GM12874 (cell line): ENCODE measurements at regions not wholly inside any gene's neighbourhood (a gene's known extent, or its start where the extent isn't known, plus 50 kb on each side); places are given as distances from the start of the nearest gene placed in this dataset.

Experiments used
- TF ChIP-seq, protein P1 (sequence below): IDR thresholded peaks from 2 replicates; pipeline ENCODE4 v1.5.1; 2011; ENCODE audit warnings: low read depth, mild to moderate bottlenecking, control low read depth, low read length, moderate library complexity; ENCODE audit not compliant: insufficient read depth

DNA sequence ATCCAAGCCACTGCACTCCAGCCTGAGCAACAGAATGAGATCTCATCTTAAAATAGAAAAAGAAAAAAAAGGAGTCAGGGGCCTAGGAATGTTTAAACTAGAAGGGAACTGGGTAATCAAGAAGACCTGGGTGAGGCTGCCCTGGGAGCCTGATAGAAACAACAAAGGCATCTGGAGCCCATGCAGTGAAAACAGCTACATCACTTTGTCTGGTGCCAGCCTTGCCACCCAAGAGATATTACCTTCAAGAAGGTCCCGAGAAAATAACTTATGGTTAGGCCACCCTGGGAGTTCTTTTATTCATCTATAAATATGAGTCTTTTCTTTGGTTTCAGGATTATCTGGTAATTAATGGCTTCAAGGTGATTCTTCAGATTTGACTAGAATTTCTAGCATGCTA lies 412.1 kb downstream of the METTL15 start:
- TF ChIP-seq, protein P1, sequence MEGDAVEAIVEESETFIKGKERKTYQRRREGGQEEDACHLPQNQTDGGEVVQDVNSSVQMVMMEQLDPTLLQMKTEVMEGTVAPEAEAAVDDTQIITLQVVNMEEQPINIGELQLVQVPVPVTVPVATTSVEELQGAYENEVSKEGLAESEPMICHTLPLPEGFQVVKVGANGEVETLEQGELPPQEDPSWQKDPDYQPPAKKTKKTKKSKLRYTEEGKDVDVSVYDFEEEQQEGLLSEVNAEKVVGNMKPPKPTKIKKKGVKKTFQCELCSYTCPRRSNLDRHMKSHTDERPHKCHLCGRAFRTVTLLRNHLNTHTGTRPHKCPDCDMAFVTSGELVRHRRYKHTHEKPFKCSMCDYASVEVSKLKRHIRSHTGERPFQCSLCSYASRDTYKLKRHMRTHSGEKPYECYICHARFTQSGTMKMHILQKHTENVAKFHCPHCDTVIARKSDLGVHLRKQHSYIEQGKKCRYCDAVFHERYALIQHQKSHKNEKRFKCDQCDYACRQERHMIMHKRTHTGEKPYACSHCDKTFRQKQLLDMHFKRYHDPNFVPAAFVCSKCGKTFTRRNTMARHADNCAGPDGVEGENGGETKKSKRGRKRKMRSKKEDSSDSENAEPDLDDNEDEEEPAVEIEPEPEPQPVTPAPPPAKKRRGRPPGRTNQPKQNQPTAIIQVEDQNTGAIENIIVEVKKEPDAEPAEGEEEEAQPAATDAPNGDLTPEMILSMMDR = no peak

DNA sequence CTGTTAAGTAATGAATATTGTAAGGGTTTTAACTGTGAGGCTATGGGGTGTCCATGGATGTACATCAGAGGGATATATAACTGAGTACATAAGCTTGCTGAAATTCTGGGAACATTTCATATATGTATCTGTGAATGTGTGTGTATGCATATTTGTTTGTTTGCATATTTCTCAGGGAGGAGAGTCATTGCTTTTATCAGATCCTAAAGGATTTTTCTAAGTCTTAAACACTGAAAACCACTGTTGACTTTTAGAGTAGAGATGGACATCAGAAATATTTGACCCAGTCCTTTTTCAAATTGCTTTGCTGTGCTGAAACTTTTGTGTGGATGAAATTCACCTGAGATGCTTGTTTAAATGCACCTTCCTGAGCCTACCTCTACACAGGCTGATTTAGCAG lies 410.6 kb downstream of the METTL15 start:
- TF ChIP-seq, protein P1 = no peak

DNA sequence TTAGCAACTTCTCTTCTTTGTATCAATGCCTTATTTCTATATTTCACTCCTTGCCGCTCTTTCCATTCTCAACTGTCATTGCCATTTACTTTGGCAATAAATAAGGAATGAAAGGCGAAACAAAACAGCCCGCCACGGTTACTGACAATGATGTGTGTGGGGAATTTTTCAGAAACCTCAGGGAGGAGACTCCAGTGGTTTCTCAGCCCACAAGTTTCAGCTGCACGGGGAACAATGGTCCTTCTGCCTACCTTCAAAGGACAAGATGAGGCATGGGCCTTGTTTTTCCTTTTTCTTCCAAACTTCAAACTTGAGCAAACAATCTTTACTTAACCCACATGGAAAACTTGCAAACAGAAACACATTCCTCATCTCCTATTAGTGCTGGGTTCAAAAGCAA lies 409.4 kb downstream of the METTL15 start:
- TF ChIP-seq, protein P1 = no peak

DNA sequence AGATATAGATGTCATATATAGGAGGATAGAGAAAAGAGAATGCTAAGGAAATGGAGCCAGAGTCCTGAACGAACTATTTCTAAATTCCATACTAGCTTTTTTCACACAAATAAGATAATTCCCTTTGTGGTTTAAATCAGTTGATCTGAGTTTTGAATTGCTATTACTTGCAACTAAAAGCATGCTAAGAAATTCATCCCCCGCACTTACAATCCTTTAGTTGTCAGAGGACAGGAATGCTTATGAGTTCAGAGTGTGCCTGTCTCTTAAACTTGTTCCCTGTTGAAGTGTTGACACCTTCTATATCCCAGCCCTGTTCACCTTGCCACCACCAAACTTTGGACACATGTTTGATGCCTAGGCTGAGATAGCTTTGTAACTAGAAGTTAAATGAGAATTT lies 406.2 kb downstream of the METTL15 start:
- TF ChIP-seq, protein P1 = no peak

DNA sequence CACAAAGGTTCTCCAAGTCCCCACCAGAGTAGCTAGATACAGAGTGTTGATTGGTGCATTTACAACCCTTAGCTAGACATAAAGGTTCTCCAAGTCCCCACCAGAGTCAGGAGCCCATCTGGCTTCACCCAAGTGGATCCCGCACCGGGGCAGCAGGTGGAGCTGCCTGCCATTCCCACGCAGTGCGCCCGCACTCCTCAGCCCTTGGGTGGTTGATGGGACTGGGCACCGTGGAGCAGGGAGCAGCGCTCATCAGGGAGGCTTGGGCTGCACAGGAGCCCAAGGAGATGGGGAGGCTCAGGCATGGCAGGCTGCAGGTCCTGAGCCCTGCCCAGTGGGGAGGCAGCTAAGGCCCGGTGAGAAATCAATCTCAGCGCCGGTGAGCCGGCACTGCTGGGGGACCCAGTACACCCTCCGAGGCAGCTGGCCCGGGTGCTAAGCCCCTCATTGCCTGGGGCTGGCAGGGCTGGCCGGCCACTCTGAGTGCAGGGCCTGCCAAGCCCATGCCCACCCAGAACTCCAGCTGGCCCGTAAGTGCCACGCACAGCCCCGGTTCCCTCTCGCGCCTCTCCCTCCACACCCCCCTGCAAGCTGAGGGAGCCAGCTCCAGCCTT lies 404.1 kb downstream of the METTL15 start:
- TF ChIP-seq, protein P1 = no peak

DNA sequence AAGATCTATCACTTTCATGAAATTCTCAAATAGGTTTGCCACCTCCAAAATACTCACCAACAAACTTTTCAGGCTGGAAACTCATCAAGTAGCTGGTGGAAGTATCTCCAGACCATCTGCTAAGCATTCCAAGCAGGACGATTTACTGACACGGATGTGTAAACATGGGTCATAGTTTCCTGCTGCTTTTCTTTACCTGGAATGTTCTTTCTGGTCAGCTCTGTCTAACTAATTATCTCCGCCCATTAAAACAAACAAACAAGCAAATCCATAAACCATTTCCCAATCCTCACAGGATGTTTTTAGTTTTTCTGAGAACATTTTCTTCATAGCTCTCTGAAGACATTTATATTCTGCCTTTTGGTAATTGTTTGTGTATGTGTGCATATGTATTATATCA lies 397.0 kb downstream of the METTL15 start:
- TF ChIP-seq, protein P1 = no peak

DNA sequence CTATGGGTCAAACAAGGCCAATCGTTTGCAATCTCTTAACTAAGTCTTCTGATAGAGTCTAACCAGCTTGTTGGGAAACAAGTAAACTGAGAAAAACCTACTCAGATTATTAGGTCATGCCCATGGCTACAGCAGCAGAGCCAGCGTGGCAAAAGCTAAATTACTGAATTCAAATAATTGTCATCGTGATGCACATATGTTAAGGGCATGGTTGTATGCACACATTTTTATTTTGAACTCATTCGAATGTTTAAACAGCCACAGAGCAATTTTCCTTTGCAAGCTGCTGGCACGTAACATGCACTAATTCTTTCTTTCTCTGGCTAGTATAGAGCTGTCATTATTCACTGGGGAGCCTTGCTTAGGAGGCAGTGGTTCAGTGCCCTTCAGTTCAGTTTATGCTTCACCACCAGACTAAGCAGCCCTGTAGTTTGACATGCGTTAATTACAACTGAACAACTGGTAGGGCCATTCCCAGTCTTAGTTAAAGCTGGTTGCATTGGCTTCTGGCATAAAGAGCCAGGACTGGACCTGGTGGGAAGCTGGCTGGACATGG lies 396.4 kb downstream of the METTL15 start:
- TF ChIP-seq, protein P1 = no peak
